Activated B cell treated with CpG ODN at 0.5 μM for 24 hours (primary cell): ENCODE measurements at regions not wholly inside any gene's neighbourhood (a gene's known extent, or its start where the extent isn't known, plus 50 kb on each side); places are given as distances from the start of the nearest gene placed in this dataset.

Source experiments
- ATAC-seq: fragments of 200-7000 bp; cut with Tn5 transposase; one replicate; pipeline ENCODE4 v1.10.0; 2021; ENCODE audit warnings: low read depth, mild to moderate bottlenecking, moderate library complexity
- CTCF ChIA-PET: fragments of 350-600 bp; sonication (Branson Sonifier 250); formaldehyde crosslinking; loops from one replicate; lab custom pipeline; 2021; ENCODE audit warnings: antibody characterized with exemption; lab: Charles Lee
- POLR2A ChIA-PET: fragments of 350-600 bp; sonication (Branson Sonifier 250); formaldehyde crosslinking; loops from one replicate; lab custom pipeline; 2021; ENCODE audit warnings: antibody characterized with exemption; lab: Charles Lee
- DNase-seq: peaks from one replicate; pipeline ENCODE4 v3.0.0; 2022
- H3K27ac Mint-ChIP-seq: one replicate; pipeline ENCODE4 v1.8.0; 2020; ENCODE audit warnings: mixed read lengths
- H3K27me3 Mint-ChIP-seq: one replicate; pipeline ENCODE4 v1.8.0; 2021; ENCODE audit warnings: mixed read lengths
- H3K36me3 Mint-ChIP-seq: one replicate; pipeline ENCODE4 v1.8.0; 2021; ENCODE audit warnings: low read depth, mixed read lengths
- H3K4me1 Mint-ChIP-seq: one replicate; pipeline ENCODE4 v1.8.0; 2021; ENCODE audit warnings: mixed read lengths
- H3K4me3 Mint-ChIP-seq: one replicate; pipeline ENCODE4 v1.8.0; 2020; ENCODE audit warnings: mild to moderate bottlenecking, mixed read lengths
- H3K9me3 Mint-ChIP-seq: one replicate; pipeline ENCODE4 v1.8.0; 2020; ENCODE audit warnings: mixed read lengths
- CTCF ChIP-seq: fragments of 200-600 bp; IDR thresholded peaks from one replicate; pipeline ENCODE4 v1.8.0; 2022; ENCODE audit warnings: antibody characterized with exemption, mild to moderate bottlenecking
- intact Hi-C: fragments of 100-400 bp; cut with micrococcal nuclease; formaldehyde crosslinking; loops from one replicate; pipeline ENCODE4 v1.15.1; 2024

GRCh38 chr4:28369499-28369898 lies 1508.9 kb downstream of the STIM2 start:
- Mint-ChIP-seq H3K9me3 (peaks cover 6% of the 10 kb centered on the region), H3K4me3 (no peak overlapping the region), H3K4me1 (no peaks in the 10 kb centered on the region), H3K36me3 (no peaks in the 10 kb centered on the region), H3K27me3 (no peaks in the 10 kb centered on the region), H3K27ac (no peak overlapping the region)
- ATAC-seq, result no peak
- DNase-seq, result no peak
- intact Hi-C loops, result no loop called here
- no peak for TF ChIP-seq CTCF
- ChIA-PET CTCF (no interaction called here), POLR2A (no interaction called here)

- ChIA-PET CTCF (no interaction called here), POLR2A (no interaction called here)
- TF ChIP-seq CTCF, result no peak
- no peaks in the 10 kb centered on the region for H3K27me3 Mint-ChIP-seq
- H3K36me3 Mint-ChIP-seq, result no peaks in the 10 kb centered on the region
- DNase-seq (no peak), ATAC-seq (no peak)
- no peak overlapping the region for H3K27ac Mint-ChIP-seq
- H3K4me1 Mint-ChIP-seq, result no peaks in the 10 kb centered on the region
- H3K4me3 Mint-ChIP-seq, result no peak overlapping the region
- intact Hi-C loops, result no loop called here
- H3K9me3 Mint-ChIP-seq, result peaks cover 4% of the 10 kb centered on the region
Observed at GRCh38 chr4:28373191-28373590, 1512.5 kb downstream of the STIM2 start.

- ChIA-PET POLR2A (no interaction called here), CTCF (no interaction called here)
- ATAC-seq (no peak), DNase-seq (no peak)
- TF ChIP-seq CTCF, result no peak
- Mint-ChIP-seq H3K4me1 (no peaks in the 10 kb centered on the region), H3K36me3 (no peaks in the 10 kb centered on the region), H3K4me3 (no peak overlapping the region), H3K9me3 (peaks cover 7% of the 10 kb centered on the region), H3K27ac (no peak overlapping the region), H3K27me3 (no peaks in the 10 kb centered on the region)
- intact Hi-C loops, result no loop called here
Observed at GRCh38 chr4:28373601-28374000, 1513.0 kb downstream of the STIM2 start.

GRCh38 chr4:28378109-28378830 lies 1517.6 kb downstream of the STIM2 start:
- no peak for TF ChIP-seq CTCF
- H3K27ac Mint-ChIP-seq, result no peak overlapping the region
- ChIA-PET CTCF (no interaction called here), POLR2A (no interaction called here)
- ATAC-seq (no peak), DNase-seq (no peak)
- no peaks in the 10 kb centered on the region for H3K4me1 Mint-ChIP-seq
- peaks cover 9% of the 10 kb centered on the region for H3K9me3 Mint-ChIP-seq
- H3K27me3 Mint-ChIP-seq, result no peaks in the 10 kb centered on the region
- no peak overlapping the region for H3K4me3 Mint-ChIP-seq
- intact Hi-C loops, result no loop called here
- no peaks in the 10 kb centered on the region for H3K36me3 Mint-ChIP-seq

- intact Hi-C loops, result no loop called here
- Mint-ChIP-seq H3K36me3 (no peaks in the 10 kb centered on the region), H3K9me3 (peaks cover 7% of the 10 kb centered on the region), H3K4me1 (no peaks in the 10 kb centered on the region), H3K27me3 (no peaks in the 10 kb centered on the region), H3K27ac (no peak overlapping the region), H3K4me3 (no peak overlapping the region)
- ChIA-PET POLR2A (no interaction called here), CTCF (no interaction called here)
- DNase-seq (no peak), ATAC-seq (no peak)
- no peak for TF ChIP-seq CTCF
Observed at GRCh38 chr4:28385801-28386200, 1525.2 kb downstream of the STIM2 start.
